HG03378 (cell line): ENCODE measurements at regions not wholly inside any gene's neighbourhood (a gene's known extent, or its start where the extent isn't known, plus 50 kb on each side); places are given as distances from the start of the nearest gene placed in this dataset.
"Not testable (repeated sequence)": the region's sequence is repeated elsewhere in the genome, so short reads cannot be mapped to it uniquely, and the experiment has no call there.

Experiments
- ATAC-seq: cut with Tn5 transposase; IDR thresholded peaks from one replicate; pipeline ENCODE4 v1.9.1; 2021; ENCODE audit warnings: mild to moderate bottlenecking, moderate library complexity; ENCODE audit not compliant: unreplicated experiment

DNA sequence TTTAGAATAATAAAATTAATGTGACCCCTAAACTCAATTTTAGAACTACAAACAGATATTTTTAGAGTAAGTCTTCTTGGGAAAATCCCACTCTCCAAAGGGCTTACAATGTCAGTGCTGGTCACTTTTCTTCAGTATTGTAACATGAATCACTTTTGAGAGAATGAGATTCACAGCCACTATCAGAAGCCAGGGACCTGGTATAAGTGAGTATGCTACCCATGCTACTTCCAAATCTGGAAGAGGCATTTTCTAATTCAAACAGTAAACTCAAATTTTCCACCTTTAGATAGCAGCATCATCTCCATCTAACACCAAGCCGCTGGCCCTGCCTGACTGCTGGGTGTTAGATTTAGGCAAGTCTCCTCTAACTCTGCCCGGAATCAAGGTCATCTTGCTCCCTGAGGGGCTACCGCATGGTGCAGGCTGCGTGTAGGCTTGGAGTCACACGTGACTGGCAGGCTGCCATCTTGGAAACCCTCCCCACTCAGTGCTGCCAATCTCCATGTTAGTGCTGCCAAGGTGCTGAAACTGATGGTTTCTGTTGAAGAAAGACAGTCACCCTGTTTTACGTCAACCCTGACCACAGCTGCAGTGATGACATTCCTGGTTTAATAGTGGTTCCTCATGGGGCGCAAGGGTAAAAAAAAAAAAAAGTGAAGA is 882.9 kb upstream of the B3GALT2 start:
- ATAC-seq, result no peak

- ATAC-seq, result no peak
Observed at GRCh38 chr1:194068446-194069167, 882.2 kb upstream of the B3GALT2 start.

- no peak for ATAC-seq
Observed at GRCh38 chr1:194067772-194068171, 881.4 kb upstream of the B3GALT2 start.

DNA sequence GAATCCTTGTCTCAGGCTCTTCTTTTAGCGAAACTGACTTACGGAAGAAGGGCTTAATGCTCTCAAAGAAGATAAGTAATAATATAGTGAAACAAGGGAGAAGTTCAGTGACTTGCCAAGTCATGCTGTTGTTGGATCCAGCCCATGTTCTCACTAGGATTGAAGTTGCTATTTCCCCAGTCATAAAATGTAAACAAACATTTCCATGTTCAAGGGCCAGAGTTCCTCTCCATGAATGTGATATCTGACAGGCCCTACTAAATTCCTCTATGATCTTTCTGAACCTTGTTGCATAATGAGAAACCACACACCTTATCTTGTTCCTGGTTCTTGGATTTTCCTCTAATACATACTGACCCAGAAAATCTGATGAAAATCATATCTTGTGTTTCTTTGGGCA is 876.5 kb upstream of the B3GALT2 start:
- ATAC-seq, result no peak

DNA sequence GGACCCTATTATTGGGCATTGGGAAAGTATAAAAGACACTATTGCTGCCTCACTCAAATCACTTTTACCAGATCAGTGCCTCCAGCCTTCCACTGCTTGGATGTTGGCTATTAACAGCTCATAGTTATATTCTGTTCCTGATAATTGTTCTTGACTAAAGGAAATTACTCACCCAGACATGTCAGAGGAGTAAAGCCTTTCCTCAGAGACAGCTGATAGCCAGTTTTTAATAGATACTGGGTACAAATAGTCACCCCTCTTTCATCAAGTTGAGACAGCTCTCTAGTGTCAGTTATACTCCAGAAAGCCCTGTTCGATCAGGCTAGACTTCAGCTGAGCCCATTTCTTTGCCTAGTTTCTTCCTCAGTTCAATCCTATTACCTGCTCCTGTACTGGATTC is 876.1 kb upstream of the B3GALT2 start:
- no peak for ATAC-seq

DNA sequence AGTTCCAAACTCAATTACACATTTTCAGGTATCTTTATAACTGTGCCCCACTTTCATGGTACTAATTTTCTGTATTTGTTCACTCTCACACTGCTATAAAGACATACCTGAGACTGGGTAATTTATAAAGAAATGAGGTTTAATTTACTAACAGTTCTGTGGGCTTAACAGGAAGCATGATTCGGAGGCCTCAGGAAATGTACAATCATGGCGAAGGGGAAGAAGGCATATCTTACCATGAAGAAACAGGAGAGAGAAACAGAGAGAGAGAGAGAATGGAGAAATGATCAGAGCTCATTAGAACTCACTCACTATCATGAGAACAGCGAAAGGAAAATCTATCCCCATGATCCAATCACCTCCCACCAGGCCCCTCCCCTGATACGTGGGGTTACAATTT is 874.1 kb upstream of the B3GALT2 start:
- no peak for ATAC-seq

DNA sequence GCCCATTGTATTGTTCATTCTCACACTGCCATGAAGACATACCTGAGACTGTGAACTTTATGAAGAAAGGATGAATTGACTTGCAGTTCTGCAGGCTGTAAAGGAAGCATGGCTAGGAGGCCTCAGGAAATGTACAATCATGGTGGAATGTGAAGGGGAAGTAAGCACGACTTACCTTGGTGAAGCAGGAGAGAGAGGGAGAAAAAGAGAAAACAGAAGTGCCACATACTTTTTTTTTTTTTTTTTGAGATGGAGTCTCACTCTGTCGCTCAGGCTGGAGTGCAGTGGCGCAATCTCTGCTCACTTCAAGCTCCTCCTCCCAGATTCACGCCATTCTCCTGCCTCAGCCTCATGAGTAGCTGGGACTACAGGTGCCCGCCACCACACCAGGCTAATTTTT is 871.9 kb upstream of the B3GALT2 start:
- not testable (repeated sequence) for ATAC-seq

GRCh38 chr1:194056169-194056568 is 869.8 kb upstream of the B3GALT2 start:
- no peak for ATAC-seq

- ATAC-seq, result no peak
Observed at GRCh38 chr1:194055536-194055935, 869.1 kb upstream of the B3GALT2 start.

- ATAC-seq, result no peak
Observed at GRCh38 chr1:194052514-194053338, 866.3 kb upstream of the B3GALT2 start.

DNA sequence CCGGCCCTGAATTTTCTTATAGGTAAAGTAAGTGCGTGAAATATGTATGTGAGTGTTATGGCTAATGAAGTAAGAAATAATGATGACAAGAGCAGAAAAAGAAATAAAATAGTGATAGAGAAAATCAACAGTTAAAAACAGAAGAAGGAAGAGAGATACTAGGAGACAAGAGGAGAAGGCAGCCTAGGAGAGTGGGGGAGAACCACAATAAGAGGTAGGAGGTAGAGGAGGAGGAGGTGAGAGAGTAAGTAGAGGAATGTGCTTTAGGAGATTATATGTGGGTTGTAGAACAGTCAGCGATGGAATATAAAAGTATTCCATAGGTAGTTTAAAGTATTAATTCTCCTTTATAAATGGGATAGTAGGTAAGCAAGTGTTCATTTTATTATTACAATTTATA is 861.5 kb upstream of the B3GALT2 start:
- no peak for ATAC-seq

DNA sequence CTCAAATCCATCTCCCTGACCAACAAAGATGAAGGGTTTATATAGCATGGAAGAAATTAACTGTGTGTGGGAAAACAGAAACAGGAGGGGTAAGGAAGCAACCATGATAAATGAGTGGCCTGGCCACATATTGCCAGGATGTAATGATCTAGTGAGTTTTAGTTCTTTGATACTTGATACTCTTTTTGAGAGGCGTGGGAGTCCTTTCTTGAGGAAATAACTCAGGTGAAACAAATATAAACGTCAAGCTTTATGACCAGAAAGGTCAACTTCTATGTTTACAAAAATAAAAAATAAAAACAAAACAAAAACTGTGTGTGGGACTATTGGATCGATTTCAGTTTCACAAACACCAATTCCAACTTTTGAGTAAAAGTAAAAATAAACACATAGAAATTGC is 860.8 kb upstream of the B3GALT2 start:
- no peak for ATAC-seq

DNA sequence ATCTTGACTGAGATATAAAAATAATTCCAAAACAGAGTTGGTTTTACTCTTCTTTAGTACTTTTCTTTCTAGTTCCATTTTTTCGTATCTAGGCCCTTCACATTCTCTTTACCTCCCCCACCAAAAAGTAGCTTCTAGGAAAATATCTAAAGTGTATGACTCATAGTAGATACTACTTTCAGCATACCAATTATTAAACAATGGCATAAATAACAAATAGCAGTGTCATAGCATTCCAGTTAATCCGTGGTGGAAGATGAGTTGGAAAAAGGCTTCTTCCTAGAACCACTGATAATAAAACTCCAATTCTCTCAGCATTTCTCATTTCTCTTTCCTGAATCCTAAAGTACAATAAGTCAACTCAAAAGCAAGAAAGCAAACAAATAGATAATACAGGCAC is 859.0 kb upstream of the B3GALT2 start:
- no peak for ATAC-seq

DNA sequence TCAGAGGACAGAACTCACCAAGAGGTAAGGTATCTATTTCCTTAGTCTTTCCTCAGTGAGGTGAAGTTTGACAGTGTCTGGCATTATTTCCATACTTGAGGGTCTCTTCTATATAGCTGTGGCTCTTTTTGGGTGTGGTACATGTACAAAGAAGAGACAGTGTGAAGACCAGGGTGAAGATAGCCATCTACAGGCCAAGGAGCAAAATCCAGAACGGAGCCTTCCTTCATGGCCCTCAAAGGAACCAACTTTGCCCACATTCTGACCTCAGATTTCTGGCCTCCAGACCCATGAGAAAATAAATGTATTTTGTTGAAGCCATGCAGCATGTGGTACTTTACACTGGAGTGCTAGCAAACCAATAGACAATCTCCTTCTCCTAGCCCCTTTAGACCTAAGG is 858.5 kb upstream of the B3GALT2 start:
- no peak for ATAC-seq

GRCh38 chr1:194043984-194044755 is 857.8 kb upstream of the B3GALT2 start:
- no peak for ATAC-seq

DNA sequence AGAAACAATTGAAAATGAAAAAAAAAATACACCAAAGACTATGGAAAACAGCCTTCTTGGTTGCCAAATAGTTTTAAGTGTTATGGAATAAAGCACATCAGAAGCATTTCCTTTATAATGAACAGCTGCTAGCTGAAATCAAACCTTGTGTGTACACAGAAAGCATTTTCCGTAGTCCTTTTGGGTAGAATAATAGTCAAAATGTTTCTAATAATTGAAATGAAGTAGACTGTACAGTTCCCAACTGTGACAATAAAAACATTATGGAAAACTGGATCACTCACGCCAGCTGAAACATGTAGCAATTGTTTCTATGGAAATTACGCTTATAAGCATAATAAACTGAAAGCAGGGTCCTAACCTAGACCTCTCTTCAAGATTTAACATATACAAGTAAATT is 856.3 kb upstream of the B3GALT2 start:
- ATAC-seq, result no peak

- ATAC-seq, result no peak
Observed at GRCh38 chr1:194040496-194040895, 854.1 kb upstream of the B3GALT2 start.

GRCh38 chr1:194039578-194039977 is 853.2 kb upstream of the B3GALT2 start:
- ATAC-seq, result no peak

- ATAC-seq, result no peak
Observed at GRCh38 chr1:194033646-194034045, 847.2 kb upstream of the B3GALT2 start.

DNA sequence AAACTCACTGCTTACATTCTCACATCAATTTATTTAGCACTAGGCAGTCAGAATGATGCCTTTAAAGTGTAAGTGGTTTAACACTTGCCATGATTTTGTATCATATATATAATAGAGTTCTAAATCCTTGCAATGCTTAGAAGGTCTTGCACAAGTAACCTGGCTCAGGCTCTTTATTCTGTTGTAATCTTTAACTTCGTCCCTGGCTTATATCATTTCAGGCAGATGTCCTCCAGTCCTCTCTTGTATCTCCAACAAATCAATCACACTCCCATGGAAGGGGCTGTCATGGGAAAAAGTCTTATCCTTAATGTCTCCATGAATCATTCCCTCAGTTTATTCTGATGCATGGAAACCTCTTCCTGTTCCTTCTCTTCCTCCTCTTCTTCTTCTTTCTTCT is 841.6 kb upstream of the B3GALT2 start:
- ATAC-seq, result no peak

GRCh38 chr1:194026422-194026821 is 840.0 kb upstream of the B3GALT2 start:
- no peak for ATAC-seq
